ENCODE measurements at regions not wholly inside any gene's neighbourhood (a gene's known extent, or its start where the extent isn't known, plus 50 kb on each side); places are given as distances from the start of the nearest gene placed in this dataset.

DNA sequence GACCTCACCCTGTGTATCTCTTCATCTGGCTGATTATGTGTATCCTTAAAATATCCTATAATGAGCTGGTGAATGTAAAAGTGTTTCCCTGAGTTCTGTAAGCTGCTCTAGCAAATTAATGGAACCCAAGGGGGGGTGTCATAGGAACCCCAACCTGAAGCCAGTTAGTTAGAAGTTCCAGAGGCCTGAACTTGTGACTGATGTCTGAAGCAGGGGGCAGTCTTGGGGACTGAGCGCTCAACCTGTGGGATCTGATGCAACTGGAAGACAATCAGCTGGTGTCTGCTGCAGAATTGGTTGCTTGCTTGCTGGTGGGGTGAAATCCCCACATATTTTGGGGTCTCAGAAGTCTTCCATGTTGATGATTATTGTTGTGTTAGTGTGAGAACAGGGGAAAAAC, 75.7 kb upstream of the NKD1 start:
- in situ Hi-C loops (cut with HindIII; ENCODE audit: low sequenced_read_pairs): no loop called here

DNA sequence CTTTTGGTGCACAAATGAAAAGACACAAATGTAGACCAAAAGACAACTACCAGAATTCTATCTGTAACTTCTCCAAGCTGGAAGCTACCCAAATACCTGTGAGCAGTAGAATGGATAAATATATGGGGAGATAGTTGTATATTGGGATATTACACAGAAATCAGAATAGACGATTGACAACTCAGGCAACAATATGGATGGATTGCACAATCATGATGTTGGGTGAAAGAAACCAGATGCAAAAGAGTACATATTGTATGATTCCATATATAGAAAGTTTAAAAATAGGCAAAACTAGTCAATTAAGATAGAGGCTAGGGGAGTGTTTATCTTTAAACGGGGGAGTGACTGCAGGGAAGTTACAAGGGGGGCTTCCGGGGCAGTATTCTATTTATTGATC, 77.5 kb upstream of the NKD1 start:
- TF ChIP-seq, protein P1, sequence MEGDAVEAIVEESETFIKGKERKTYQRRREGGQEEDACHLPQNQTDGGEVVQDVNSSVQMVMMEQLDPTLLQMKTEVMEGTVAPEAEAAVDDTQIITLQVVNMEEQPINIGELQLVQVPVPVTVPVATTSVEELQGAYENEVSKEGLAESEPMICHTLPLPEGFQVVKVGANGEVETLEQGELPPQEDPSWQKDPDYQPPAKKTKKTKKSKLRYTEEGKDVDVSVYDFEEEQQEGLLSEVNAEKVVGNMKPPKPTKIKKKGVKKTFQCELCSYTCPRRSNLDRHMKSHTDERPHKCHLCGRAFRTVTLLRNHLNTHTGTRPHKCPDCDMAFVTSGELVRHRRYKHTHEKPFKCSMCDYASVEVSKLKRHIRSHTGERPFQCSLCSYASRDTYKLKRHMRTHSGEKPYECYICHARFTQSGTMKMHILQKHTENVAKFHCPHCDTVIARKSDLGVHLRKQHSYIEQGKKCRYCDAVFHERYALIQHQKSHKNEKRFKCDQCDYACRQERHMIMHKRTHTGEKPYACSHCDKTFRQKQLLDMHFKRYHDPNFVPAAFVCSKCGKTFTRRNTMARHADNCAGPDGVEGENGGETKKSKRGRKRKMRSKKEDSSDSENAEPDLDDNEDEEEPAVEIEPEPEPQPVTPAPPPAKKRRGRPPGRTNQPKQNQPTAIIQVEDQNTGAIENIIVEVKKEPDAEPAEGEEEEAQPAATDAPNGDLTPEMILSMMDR (IDR thresholded peaks at IDR 0.05; ENCODE audit: low read depth, low read length, missing control alignments): no peak
- no peak overlapping the region for H3K4me3 ChIP-seq (ENCODE audit: low read depth, low read length)
- in situ Hi-C loops (cut with HindIII; ENCODE audit: low sequenced_read_pairs): no loop called here
- DNase-seq (ENCODE audit: low read depth): no peak

More for the DNA sequence above, 75.7 kb upstream of the NKD1 start:
- no peak for DNase-seq (ENCODE audit: low read depth)
- no peak overlapping the region for H3K4me3 ChIP-seq (ENCODE audit: low read depth, low read length)
- TF ChIP-seq, protein P1 (IDR thresholded peaks at IDR 0.05; ENCODE audit: low read depth, low read length, missing control alignments): no peak

DNA sequence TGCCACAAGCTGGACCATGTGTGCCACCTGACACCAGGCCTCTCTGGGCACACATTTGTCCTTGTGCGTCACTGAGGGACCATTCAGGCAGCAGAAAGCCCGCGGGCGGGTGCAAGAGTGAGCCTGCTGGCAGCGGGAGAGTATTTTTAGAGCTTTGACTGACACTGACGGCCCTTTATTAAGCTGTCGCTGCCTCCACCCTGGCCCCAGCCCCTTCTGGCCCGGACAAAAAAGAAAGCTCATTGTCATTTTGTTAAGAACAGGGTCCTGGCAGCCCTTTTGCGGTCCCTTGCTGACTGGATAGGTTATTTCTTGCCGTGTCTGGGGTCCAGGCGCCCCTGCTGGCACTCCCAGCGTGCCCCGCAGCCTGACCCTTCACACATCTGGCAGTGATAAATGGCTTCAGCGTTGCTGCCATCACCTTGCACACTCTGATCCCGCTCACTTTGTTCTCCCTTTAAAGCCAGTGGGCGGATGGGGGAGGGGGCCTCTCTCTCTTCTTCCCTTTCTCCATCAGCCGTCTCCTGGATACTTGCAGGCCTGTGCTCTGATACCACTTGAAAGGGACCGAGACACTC, 78.4 kb upstream of the NKD1 start:
- DNase-seq (ENCODE audit: low read depth): no peak
- in situ Hi-C loops (cut with HindIII; ENCODE audit: low sequenced_read_pairs): no loop called here
- no peak overlapping the region for H3K4me3 ChIP-seq (ENCODE audit: low read depth, low read length)
- TF ChIP-seq, protein P1 (IDR thresholded peaks at IDR 0.05; ENCODE audit: low read depth, low read length, missing control alignments): no peak

DNA sequence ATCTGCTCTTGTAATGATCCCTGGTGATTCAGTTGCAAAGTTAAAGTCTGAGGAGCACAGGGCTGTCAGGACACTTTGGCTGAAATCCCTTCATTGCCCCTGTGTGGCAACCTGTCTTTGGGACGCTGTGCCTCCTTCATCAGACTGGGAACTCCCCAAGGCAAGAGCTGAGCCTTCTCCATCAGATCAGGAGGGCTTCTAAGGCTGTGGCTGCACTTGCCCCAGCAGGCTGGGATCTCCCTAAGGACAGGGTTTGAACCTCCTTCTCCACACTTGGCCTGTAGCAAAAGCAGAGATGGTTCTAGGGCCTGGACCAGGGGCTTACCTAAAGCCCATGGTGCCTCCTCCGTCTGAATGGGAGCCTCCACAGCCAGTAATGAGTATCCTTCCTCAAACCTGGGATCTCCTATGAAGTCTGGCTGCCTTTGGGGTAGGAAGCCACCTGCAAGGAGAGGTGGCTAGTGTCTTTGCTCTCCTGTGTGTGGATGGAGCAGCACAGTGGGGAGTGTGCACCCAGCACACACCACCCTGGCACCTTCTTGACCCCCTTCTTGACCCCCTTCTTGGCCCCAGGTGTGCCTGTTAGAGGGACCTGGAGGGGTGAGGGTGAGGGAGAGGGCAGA, 79.0 kb upstream of the NKD1 start:
- in situ Hi-C loops (cut with HindIII; ENCODE audit: low sequenced_read_pairs): no loop called here
- TF ChIP-seq, protein P1 (IDR thresholded peaks at IDR 0.05; ENCODE audit: low read depth, low read length, missing control alignments): no peak
- no peak overlapping the region for H3K4me3 ChIP-seq (ENCODE audit: low read depth, low read length)

DNA sequence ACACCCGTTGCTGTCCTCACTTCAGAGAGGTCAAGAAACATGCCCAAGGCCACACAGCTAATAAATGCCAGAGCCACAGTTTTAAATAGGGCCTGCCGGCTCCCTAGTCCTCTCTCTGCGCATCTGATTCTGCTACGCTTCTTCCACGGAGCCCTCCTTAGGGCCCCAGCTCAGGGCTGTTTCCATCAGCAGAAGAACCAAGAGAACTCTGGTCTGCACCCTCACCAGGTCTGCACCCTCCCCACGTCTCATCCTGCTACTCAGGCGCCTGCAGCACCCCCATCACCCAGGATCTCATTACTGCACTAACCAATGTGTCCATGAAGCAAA, 79.5 kb upstream of the NKD1 start:
- H3K4me3 ChIP-seq (ENCODE audit: low read depth, low read length): no peak overlapping the region
- in situ Hi-C loops (cut with HindIII; ENCODE audit: low sequenced_read_pairs): no loop called here
- TF ChIP-seq, protein P1 (IDR thresholded peaks at IDR 0.05; ENCODE audit: low read depth, low read length, missing control alignments): no peak
- DNase-seq (ENCODE audit: low read depth): no peak

More for the DNA sequence above, 79.0 kb upstream of the NKD1 start:
- no peak for DNase-seq (ENCODE audit: low read depth)

DNA sequence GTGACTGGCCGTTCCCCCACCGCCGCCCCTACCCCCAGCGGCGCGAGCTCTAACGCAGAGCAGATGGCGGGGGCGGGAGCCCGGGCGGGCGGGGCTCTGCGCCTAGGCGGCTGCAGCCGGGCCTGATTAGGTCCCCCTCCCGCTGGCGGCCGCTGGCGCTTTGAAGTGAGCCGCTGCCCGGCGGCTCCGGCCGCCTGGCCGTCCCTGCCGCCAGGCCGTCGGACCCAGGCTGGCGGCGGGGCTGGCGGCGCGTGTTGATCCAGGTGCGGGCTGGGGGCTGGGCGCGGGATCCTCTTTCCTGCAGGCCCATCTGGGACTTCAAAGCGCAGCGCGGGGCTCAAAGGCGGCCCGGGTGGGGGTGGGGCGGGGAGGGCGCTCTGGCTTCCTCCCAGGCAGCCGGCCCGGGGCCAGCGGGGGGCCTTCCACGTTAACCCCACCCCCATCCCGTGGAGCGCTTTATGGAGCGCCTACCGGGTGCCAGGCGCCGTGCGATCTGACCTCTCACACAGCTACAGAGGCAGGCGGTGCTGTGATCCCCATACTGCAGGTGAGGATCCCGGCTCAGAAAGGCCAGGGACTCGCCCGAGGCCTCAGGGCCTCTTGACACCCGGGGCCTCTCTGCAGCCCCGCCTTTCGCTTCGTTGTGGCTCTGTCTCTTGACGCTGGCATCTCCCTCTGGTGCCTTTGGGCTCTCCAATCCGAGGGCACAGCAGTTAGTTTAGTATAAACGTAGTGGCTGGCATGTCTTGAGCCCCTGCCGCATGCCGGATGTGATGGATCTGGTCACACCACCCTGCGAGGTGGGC, 80.0 kb upstream of the NKD1 start:
- TF ChIP-seq, protein P1 (IDR thresholded peaks at IDR 0.05; ENCODE audit: low read depth, low read length, missing control alignments): no peak

More for the DNA sequence above, 80.0 kb upstream of the NKD1 start:
- in situ Hi-C loops (cut with HindIII; ENCODE audit: low sequenced_read_pairs): no loop called here
- peak overlapping the region; percentile 16 for H3K4me3 ChIP-seq (ENCODE audit: low read depth, low read length)
- no peak for DNase-seq (ENCODE audit: low read depth)
